Mucosa of rectum (tissue), 2 donors: ENCODE measurements at regions not wholly inside any gene's neighbourhood (a gene's known extent, or its start where the extent isn't known, plus 50 kb on each side); places are given as distances from the start of the nearest gene placed in this dataset.

ENCODE experiments used
- H3K27ac ChIP-seq, 2 donors: one replicate each; pipeline ENCODE4 v1.7.0; 2013; ENCODE audit warnings: inconsistent platforms in 2 of 2, low read depth in 2 of 2, low read length in 2 of 2
- H3K27me3 ChIP-seq, 2 donors: one replicate each; pipeline ENCODE4 v1.7.0; 2013; ENCODE audit warnings: low read length in 2 of 2; ENCODE audit not compliant: control insufficient read depth in 2 of 2, insufficient read depth in 2 of 2
- H3K36me3 ChIP-seq, 2 donors: one replicate each; pipeline ENCODE4 v1.7.0; 2013; ENCODE audit warnings: low read length in 2 of 2; ENCODE audit not compliant: control insufficient read depth in 2 of 2, insufficient read depth in 2 of 2
- H3K4me1 ChIP-seq, 2 donors: one replicate each; pipeline ENCODE4 v1.7.0; 2013; ENCODE audit warnings: low read length in 2 of 2, mild to moderate bottlenecking in 1 of 2; ENCODE audit not compliant: control insufficient read depth in 2 of 2, insufficient read depth in 2 of 2
- H3K4me3 ChIP-seq, 2 donors: one replicate each; pipeline ENCODE4 v1.7.0; 2013; ENCODE audit warnings: low read length in 2 of 2
- H3K9ac ChIP-seq, 2 donors: one replicate each; pipeline ENCODE4 v1.7.0; 2013; ENCODE audit warnings: low read length in 2 of 2, low read depth in 1 of 2, mild to moderate bottlenecking in 1 of 2
- H3K9me3 ChIP-seq, 2 donors: one replicate each; pipeline ENCODE4 v1.7.0; 2013; ENCODE audit warnings: low read length in 2 of 2; ENCODE audit not compliant: control insufficient read depth in 2 of 2
- donor health status: healthy.
- donor health status: Normal muscosa, but diverticular disease.

DNA sequence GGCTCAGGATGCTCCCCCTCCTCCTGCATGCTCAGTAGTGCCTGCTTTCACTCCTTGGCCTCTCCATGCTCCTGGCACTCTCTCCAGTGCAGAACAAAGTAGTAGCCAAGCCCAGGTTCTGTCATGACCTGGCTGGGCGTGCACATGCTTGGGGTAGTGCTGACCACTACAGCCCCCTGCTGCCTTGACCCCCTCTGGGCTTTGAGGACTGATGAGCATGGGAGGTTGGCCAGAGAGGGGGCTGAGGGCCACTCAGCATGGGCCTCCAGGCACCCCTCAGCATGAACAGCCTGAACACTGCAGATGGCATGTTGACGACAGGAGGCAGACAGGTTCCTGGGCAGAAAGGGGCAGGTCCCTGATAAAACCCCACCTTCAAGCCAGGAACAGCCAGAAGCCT lies 935.7 kb upstream of the PRMT6 start:
- no peak overlapping the region for H3K4me3 ChIP-seq
- H3K9me3 ChIP-seq = peaks cover 0 to 3% of the 10 kb centered on the region in 2 donors
- no peaks in the 10 kb centered on the region for H3K27me3 ChIP-seq
- H3K4me1 ChIP-seq = no peaks in the 10 kb centered on the region
- H3K9ac ChIP-seq = no peak overlapping the region
- H3K36me3 ChIP-seq = no peaks in the 10 kb centered on the region
- H3K27ac ChIP-seq = no peak overlapping the region

DNA sequence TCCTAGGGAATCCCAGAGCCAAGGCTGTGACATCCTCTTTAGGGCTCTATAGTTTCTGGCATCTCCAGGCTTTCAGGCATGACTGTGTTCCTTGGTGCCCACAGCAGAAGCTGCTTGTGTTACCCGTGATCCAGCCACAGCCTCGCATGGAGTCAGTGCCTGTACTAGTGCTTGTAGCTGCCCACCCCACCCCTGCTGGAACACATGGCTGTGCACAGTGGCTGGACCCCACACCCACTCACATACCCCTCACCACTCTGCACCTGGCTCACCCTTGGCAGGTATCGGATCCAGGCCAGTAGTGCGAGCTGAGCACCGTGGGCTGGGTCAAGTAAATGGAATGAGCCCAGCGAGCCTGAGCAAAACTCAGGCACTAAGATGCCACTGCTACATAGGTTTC lies 934.7 kb upstream of the PRMT6 start:
- no peaks in the 10 kb centered on the region for H3K27me3 ChIP-seq
- no peak overlapping the region for H3K27ac ChIP-seq
- H3K9me3 ChIP-seq = peaks cover 0 to 3% of the 10 kb centered on the region in 2 donors
- H3K4me1 ChIP-seq = no peaks in the 10 kb centered on the region
- H3K36me3 ChIP-seq = no peaks in the 10 kb centered on the region
- no peak overlapping the region for H3K9ac ChIP-seq
- no peak overlapping the region for H3K4me3 ChIP-seq

- Histone ChIP-seq H3K27me3 (no peaks in the 10 kb centered on the region), H3K36me3 (no peaks in the 10 kb centered on the region), H3K4me3 (no peak overlapping the region), H3K4me1 (no peaks in the 10 kb centered on the region), H3K9ac (no peak overlapping the region), H3K27ac (no peak overlapping the region), H3K9me3 (no peaks in the 10 kb centered on the region)
Observed at GRCh38 chr1:106134561-106134960, 921.9 kb upstream of the PRMT6 start.

DNA sequence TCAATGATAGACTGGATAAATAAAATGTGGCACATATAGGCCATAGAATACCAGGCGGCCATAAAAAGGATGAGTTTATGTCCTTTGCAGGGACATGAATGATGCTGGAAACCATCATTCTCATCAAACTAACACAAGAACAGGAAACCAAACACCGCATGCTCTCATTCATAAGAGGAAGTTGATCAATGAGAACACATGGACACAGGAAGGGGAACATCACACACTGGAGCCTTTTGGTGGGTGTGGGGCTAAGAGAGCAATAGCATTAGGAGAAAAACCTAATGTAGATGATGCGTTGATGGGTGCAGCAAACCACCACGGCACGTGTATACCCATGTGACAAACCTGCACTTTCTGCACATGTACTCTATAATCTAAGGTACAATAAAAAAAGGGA lies 883.4 kb upstream of the PRMT6 start:
- H3K36me3 ChIP-seq = no peaks in the 10 kb centered on the region

DNA sequence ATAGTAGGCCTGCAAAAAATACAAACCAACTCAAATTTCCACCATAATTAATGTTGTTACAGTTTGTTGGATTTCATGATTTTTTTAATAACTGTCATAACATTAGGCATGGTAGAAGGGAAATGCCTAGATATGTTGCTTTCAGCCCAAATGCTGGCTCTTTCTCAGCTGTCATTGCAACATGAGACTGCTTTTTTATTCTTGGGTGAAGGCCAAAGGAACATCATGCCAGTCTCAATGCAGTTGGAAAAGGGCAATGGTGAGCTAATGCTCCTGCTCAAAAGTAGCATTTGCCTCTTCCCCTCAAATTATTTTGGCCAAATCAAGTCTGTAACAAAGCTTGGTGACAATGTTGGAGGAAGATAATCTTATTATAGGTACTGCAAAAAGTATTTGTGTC lies 877.7 kb upstream of the PRMT6 start:
- H3K4me1 ChIP-seq = no peaks in the 10 kb centered on the region
- no peak overlapping the region for H3K4me3 ChIP-seq
- no peak overlapping the region for H3K9ac ChIP-seq
- H3K9me3 ChIP-seq = peaks cover 0 to 4% of the 10 kb centered on the region in 2 donors
- no peaks in the 10 kb centered on the region for H3K36me3 ChIP-seq
- no peaks in the 10 kb centered on the region for H3K27me3 ChIP-seq
- H3K27ac ChIP-seq = no peak overlapping the region

More for the DNA sequence above, 883.4 kb upstream of the PRMT6 start:
- no peak overlapping the region for H3K4me3 ChIP-seq
- no peak overlapping the region for H3K9ac ChIP-seq
- no peak overlapping the region for H3K27ac ChIP-seq
- H3K4me1 ChIP-seq = no peaks in the 10 kb centered on the region
- H3K27me3 ChIP-seq = no peaks in the 10 kb centered on the region
- H3K9me3 ChIP-seq = no peaks in the 10 kb centered on the region

- Histone ChIP-seq H3K27me3 (no peaks in the 10 kb centered on the region), H3K4me1 (no peaks in the 10 kb centered on the region), H3K27ac (no peak overlapping the region), H3K9ac (no peak overlapping the region), H3K36me3 (no peaks in the 10 kb centered on the region), H3K4me3 (no peak overlapping the region), H3K9me3 (peaks cover 0 to 4% of the 10 kb centered on the region in 2 donors)
Observed at GRCh38 chr1:106181866-106182265, 874.6 kb upstream of the PRMT6 start.

DNA sequence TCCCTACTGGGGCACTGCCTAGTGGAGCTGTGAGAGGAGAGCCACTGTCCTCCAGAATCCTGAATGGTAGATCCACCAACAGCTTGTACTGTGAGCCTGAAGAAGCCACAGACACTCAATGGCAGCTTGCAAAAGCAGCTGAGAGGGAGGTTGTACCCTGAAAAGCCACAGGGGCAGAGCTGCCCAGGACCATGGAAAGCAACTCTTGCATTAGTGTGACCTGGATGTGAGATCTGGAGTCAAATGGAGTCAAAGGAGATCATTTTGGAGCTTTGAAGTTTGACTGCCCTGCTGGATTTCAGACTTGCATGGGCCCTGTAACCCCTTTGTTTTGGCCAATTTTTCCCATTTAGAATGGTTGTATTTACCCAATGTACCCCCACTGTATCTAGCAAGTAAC lies 871.4 kb upstream of the PRMT6 start:
- Histone ChIP-seq H3K9me3 (peaks cover 0 to 4% of the 10 kb centered on the region in 2 donors), H3K27ac (no peak overlapping the region), H3K4me3 (no peak overlapping the region), H3K27me3 (no peaks in the 10 kb centered on the region), H3K9ac (no peak overlapping the region), H3K36me3 (no peaks in the 10 kb centered on the region), H3K4me1 (no peaks in the 10 kb centered on the region)

DNA sequence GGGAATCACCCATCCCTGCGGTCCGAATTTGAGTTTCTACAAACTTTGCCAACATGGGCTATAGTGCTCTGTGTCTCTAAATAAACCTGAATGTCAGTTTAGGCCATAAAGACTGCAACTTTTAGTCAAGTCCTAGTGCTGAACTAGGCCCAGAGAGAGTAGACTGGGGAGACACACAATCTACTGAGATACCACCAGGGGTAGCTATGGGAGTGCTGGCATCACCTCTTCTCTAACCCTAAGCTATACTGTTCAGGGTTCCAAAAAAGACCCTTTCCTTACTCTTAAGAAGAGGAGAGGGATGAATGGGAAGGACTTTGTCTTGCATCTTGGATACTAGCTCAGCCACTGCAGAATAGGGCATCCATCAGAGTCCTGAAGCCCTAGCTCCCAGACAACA lies 866.7 kb upstream of the PRMT6 start:
- Histone ChIP-seq H3K27ac (no peak overlapping the region), H3K9me3 (peaks cover 0 to 3% of the 10 kb centered on the region in 2 donors), H3K4me1 (no peaks in the 10 kb centered on the region), H3K27me3 (no peaks in the 10 kb centered on the region), H3K36me3 (no peaks in the 10 kb centered on the region), H3K9ac (no peak overlapping the region), H3K4me3 (no peak overlapping the region)

DNA sequence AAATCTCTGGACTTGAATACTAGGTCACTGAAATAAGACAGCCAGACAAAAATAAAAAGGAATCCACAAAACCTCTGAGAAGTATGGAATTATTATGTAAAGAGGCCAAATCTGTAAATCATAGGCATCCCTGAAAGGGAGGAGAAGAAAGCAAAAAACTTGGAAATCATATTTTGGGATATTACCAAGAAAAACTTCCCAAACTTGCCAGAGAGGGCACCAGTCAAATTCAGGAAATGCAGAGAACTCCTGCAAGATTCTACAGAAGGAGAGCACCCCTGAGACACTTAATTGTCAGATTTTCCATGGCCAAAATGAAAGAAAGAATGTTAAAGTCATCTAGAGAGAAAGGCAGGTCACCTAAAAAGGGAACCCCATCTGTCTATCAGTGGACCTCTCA lies 862.3 kb upstream of the PRMT6 start:
- no peaks in the 10 kb centered on the region for H3K36me3 ChIP-seq
- no peaks in the 10 kb centered on the region for H3K4me1 ChIP-seq
- no peak overlapping the region for H3K27ac ChIP-seq
- no peaks in the 10 kb centered on the region for H3K27me3 ChIP-seq
- no peak overlapping the region for H3K4me3 ChIP-seq
- no peak overlapping the region for H3K9ac ChIP-seq
- H3K9me3 ChIP-seq = peaks cover 0 to 3% of the 10 kb centered on the region in 2 donors

DNA sequence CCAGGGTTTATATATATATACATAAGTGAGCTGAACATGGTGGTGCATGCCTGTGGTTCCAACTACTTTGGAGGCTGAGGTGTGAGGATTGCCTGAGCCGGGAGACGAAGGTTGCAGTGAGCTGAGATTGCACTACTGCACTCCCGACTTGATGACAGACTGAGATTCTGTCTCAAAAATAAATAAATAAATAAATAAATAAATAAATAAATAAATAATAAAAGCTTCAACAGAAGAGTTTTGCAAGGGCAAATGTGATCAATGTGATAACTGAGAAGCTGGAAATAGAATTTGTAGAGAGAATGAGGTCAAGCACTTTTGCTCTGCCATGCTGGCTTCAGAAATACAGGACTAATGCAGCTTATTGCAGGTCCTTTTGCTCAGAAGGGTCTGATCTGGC lies 855.8 kb upstream of the PRMT6 start:
- H3K4me3 ChIP-seq = no peak overlapping the region
- H3K27me3 ChIP-seq = no peaks in the 10 kb centered on the region
- H3K27ac ChIP-seq = no peak overlapping the region
- H3K9ac ChIP-seq = no peak overlapping the region
- no peaks in the 10 kb centered on the region for H3K36me3 ChIP-seq
- H3K4me1 ChIP-seq = no peaks in the 10 kb centered on the region
- no peaks in the 10 kb centered on the region for H3K9me3 ChIP-seq

DNA sequence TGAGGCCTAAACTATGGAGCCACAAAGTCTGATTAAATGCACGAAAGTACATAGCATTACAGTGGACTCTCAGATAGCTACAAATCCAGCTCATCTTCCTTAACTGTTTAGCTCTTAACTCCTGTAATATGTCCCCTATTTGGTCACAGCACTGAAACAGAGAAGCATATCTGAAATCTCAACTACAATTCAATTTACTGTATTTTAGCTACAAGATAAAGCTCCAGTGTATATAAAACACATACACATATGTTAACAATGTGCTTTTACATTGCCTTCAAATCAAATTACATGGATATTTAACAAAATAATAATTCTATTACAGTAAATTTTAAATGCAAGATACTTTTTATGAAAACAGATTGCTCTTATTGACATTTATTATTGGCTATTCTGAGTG lies 849.3 kb upstream of the PRMT6 start:
- Histone ChIP-seq H3K9me3 (no peaks in the 10 kb centered on the region), H3K9ac (no peak overlapping the region), H3K4me1 (no peaks in the 10 kb centered on the region), H3K27ac (no peak overlapping the region), H3K27me3 (no peaks in the 10 kb centered on the region), H3K36me3 (no peaks in the 10 kb centered on the region), H3K4me3 (no peak overlapping the region)
